ENCODE measurements at regions not wholly inside any gene's neighbourhood (a gene's known extent, or its start where the extent isn't known, plus 50 kb on each side); places are given as distances from the start of the nearest gene placed in this dataset.

GRCh38 chr2:236976266-236977062 is 109.2 kb upstream of the COPS8 start:
- H3K27me3 ChIP-seq (ENCODE audit: insufficient read depth, low read length, poor library complexity) = no peaks in the 10 kb centered on the region
- H4K8ac ChIP-seq (ENCODE audit: low read depth, low read length) = no peak overlapping the region
- DNase-seq = no peak
- H2BK15ac ChIP-seq (replicated peaks; ENCODE audit: low read depth) = no peak overlapping the region
- H3K79me2 ChIP-seq (ENCODE audit: control insufficient read depth, insufficient read depth, low read length) = no peaks in the 10 kb centered on the region
- no peak overlapping the region for H3K4me3 ChIP-seq (ENCODE audit: low read length)
- no peak overlapping the region for H3K18ac ChIP-seq (ENCODE audit: low read length)
- peak overlapping the region; percentile 8 for H3K56ac ChIP-seq (ENCODE audit: low read length)
- H3K9ac ChIP-seq (ENCODE audit: low read length) = no peak overlapping the region
- WGBS (ENCODE audit: extremely low coverage, insufficient coverage, low lambda C conversion rate) = no CpG with 5 or more reads among the region's 8 CpGs
- no peak overlapping the region for H3K23ac ChIP-seq (ENCODE audit: low read length)
- H4K5ac ChIP-seq (ENCODE audit: low read length) = no peak overlapping the region
- H2BK120ac ChIP-seq (ENCODE audit: low read depth, low read length) = no peak overlapping the region
- no peaks in the 10 kb centered on the region for H3K36me3 ChIP-seq (ENCODE audit: control insufficient read depth, insufficient read depth, low read length)
- no peak overlapping the region for H2BK5ac ChIP-seq (ENCODE audit: low read length)
- no peak overlapping the region for H3K4me2 ChIP-seq (ENCODE audit: low read length)
- no peaks in the 10 kb centered on the region for H3K79me1 ChIP-seq (ENCODE audit: low read length)
- H3K4ac ChIP-seq (ENCODE audit: low read depth, low read length) = no peak overlapping the region
- no peak overlapping the region for H2AK5ac ChIP-seq (ENCODE audit: low read length)
- H3K27ac ChIP-seq (ENCODE audit: low read depth, low read length) = no peak overlapping the region
- H3K4me1 ChIP-seq (ENCODE audit: control insufficient read depth, low read depth, low read length) = peaks cover 8% of the 10 kb centered on the region

- Histone ChIP-seq H3K27me3 (ENCODE audit: insufficient read depth, low read length, poor library complexity) (no peaks in the 10 kb centered on the region), H3K56ac (ENCODE audit: low read length) (no peak overlapping the region), H3K4me2 (ENCODE audit: low read length) (no peak overlapping the region), H3K4me1 (ENCODE audit: control insufficient read depth, low read depth, low read length) (peaks cover 5% of the 10 kb centered on the region), H2BK5ac (ENCODE audit: low read length) (no peak overlapping the region), H3K79me1 (ENCODE audit: low read length) (no peaks in the 10 kb centered on the region), H2BK120ac (ENCODE audit: low read depth, low read length) (no peak overlapping the region), H4K5ac (ENCODE audit: low read length) (no peak overlapping the region), H3K36me3 (ENCODE audit: control insufficient read depth, insufficient read depth, low read length) (no peaks in the 10 kb centered on the region), H2AK5ac (ENCODE audit: low read length) (no peak overlapping the region), H3K4ac (ENCODE audit: low read depth, low read length) (no peak overlapping the region), H2BK15ac (replicated peaks; ENCODE audit: low read depth) (no peak overlapping the region), H4K8ac (ENCODE audit: low read depth, low read length) (no peak overlapping the region), H3K18ac (ENCODE audit: low read length) (no peak overlapping the region), H3K79me2 (ENCODE audit: control insufficient read depth, insufficient read depth, low read length) (no peaks in the 10 kb centered on the region), H3K23ac (ENCODE audit: low read length) (no peak overlapping the region), H3K27ac (ENCODE audit: low read depth, low read length) (no peak overlapping the region), H3K9ac (ENCODE audit: low read length) (no peak overlapping the region), H3K4me3 (ENCODE audit: low read length) (no peak overlapping the region)
- no CpG with 5 or more reads among the region's 11 CpGs for WGBS (ENCODE audit: extremely low coverage, insufficient coverage, low lambda C conversion rate)
- DNase-seq = no peak
Observed at GRCh38 chr2:236977063-236977851, 108.4 kb upstream of the COPS8 start.

DNA sequence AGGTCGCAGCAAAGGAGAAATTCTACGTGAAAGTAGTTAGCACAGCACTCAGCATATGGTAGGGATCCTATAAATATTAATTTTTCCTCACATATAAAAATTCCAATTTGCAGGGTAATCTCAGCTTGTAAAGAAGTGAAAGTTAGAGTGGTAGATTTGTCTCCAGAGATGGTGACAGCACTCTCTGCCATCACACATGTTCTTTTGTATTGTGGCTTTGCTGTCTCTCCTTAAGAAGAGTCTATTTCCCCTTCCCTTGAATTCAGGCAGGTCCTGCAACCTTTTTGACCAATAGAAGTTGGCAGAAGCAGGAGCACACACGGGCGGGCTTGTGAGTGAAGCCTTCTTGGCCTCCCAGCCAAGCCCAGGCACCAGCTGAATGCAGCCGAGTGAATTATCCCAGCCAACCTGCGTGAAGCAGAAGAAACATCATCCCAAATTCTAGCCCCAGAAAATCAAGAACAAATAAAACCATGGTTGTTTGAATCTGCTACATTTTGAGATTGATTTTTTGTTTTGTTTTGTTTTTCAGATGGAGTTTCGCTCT is 107.8 kb upstream of the COPS8 start:
- Histone ChIP-seq H2BK15ac (replicated peaks; ENCODE audit: low read depth) (no peak overlapping the region), H3K79me2 (ENCODE audit: control insufficient read depth, insufficient read depth, low read length) (no peaks in the 10 kb centered on the region), H3K4ac (ENCODE audit: low read depth, low read length) (no peak overlapping the region), H3K4me3 (ENCODE audit: low read length) (no peak overlapping the region), H3K56ac (ENCODE audit: low read length) (no peak overlapping the region), H2AK5ac (ENCODE audit: low read length) (no peak overlapping the region), H3K36me3 (ENCODE audit: control insufficient read depth, insufficient read depth, low read length) (no peaks in the 10 kb centered on the region), H3K18ac (ENCODE audit: low read length) (no peak overlapping the region), H3K9ac (ENCODE audit: low read length) (no peak overlapping the region), H2BK5ac (ENCODE audit: low read length) (no peak overlapping the region), H3K27me3 (ENCODE audit: insufficient read depth, low read length, poor library complexity) (no peaks in the 10 kb centered on the region), H4K8ac (ENCODE audit: low read depth, low read length) (no peak overlapping the region), H3K4me1 (ENCODE audit: control insufficient read depth, low read depth, low read length) (peaks cover 2% of the 10 kb centered on the region), H3K27ac (ENCODE audit: low read depth, low read length) (no peak overlapping the region), H3K79me1 (ENCODE audit: low read length) (no peaks in the 10 kb centered on the region), H2BK120ac (ENCODE audit: low read depth, low read length) (no peak overlapping the region), H4K5ac (ENCODE audit: low read length) (no peak overlapping the region), H3K23ac (ENCODE audit: low read length) (no peak overlapping the region), H3K4me2 (ENCODE audit: low read length) (no peak overlapping the region)
- no CpG with 5 or more reads among the region's 7 CpGs for WGBS (ENCODE audit: extremely low coverage, insufficient coverage, low lambda C conversion rate)
- no peak for DNase-seq

DNA sequence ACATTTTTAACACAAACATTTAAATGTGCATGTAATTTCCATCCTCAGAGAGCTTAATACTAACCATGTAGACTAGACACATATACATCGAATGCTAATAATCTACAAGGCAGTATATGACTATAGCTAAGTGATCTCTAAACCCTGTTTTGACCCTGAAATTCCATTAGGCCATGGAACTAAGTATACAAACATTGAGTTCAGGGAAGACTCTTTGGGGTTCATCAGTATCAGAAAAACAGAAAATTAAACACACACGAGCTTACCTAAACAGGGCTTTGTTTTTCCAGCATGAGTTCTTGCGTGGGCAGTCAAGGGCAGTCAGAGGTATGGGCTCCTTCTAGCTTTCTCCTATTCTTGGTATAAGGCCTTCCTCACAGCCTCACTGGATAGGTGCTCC is 106.0 kb upstream of the COPS8 start:
- H3K23ac ChIP-seq (ENCODE audit: low read length) = no peak overlapping the region
- no peak overlapping the region for H3K4me3 ChIP-seq (ENCODE audit: low read length)
- no peaks in the 10 kb centered on the region for H3K27me3 ChIP-seq (ENCODE audit: insufficient read depth, low read length, poor library complexity)
- H2AK5ac ChIP-seq (ENCODE audit: low read length) = no peak overlapping the region
- H2BK15ac ChIP-seq (replicated peaks; ENCODE audit: low read depth) = no peak overlapping the region
- no peaks in the 10 kb centered on the region for H3K79me2 ChIP-seq (ENCODE audit: control insufficient read depth, insufficient read depth, low read length)
- H4K8ac ChIP-seq (ENCODE audit: low read depth, low read length) = no peak overlapping the region
- H3K4me2 ChIP-seq (ENCODE audit: low read length) = no peak overlapping the region
- DNase-seq = no peak
- no peak overlapping the region for H3K18ac ChIP-seq (ENCODE audit: low read length)
- H3K79me1 ChIP-seq (ENCODE audit: low read length) = no peaks in the 10 kb centered on the region
- no peak overlapping the region for H3K27ac ChIP-seq (ENCODE audit: low read depth, low read length)
- no peak overlapping the region for H3K9ac ChIP-seq (ENCODE audit: low read length)
- no peaks in the 10 kb centered on the region for H3K36me3 ChIP-seq (ENCODE audit: control insufficient read depth, insufficient read depth, low read length)
- no peak overlapping the region for H4K5ac ChIP-seq (ENCODE audit: low read length)
- no peak overlapping the region for H2BK120ac ChIP-seq (ENCODE audit: low read depth, low read length)
- no peaks in the 10 kb centered on the region for H3K4me1 ChIP-seq (ENCODE audit: control insufficient read depth, low read depth, low read length)
- H3K4ac ChIP-seq (ENCODE audit: low read depth, low read length) = no peak overlapping the region
- WGBS (ENCODE audit: extremely low coverage, insufficient coverage, low lambda C conversion rate) = no CpG with 5 or more reads among the region's 3 CpGs
- no peak overlapping the region for H2BK5ac ChIP-seq (ENCODE audit: low read length)
- no peak overlapping the region for H3K56ac ChIP-seq (ENCODE audit: low read length)

DNA sequence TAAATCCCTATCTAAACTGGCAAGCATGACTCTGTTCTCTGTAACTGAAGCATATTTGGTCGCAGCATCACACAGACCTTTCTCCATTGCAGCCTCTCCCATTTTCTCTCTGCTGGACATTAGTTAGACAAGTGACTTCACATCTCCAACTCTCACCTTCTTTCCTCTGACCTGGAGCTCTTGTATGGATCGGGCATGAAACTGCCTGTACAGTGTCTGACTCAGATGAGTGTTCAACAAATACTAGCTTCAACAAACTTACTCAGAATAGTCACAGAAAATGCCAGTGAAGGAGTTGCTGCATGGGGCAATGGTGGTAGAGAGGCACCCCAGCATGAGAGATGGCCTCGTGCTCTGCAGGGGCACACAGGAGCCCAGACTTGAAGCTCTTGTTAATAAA is 104.7 kb upstream of the COPS8 start:
- Histone ChIP-seq H2AK5ac (ENCODE audit: low read length) (no peak overlapping the region), H3K27ac (ENCODE audit: low read depth, low read length) (no peak overlapping the region), H3K56ac (ENCODE audit: low read length) (no peak overlapping the region), H3K18ac (ENCODE audit: low read length) (no peak overlapping the region), H4K8ac (ENCODE audit: low read depth, low read length) (no peak overlapping the region), H2BK120ac (ENCODE audit: low read depth, low read length) (no peak overlapping the region), H3K79me1 (ENCODE audit: low read length) (no peaks in the 10 kb centered on the region), H3K79me2 (ENCODE audit: control insufficient read depth, insufficient read depth, low read length) (no peaks in the 10 kb centered on the region), H2BK5ac (ENCODE audit: low read length) (no peak overlapping the region), H3K36me3 (ENCODE audit: control insufficient read depth, insufficient read depth, low read length) (no peaks in the 10 kb centered on the region), H3K9ac (ENCODE audit: low read length) (no peak overlapping the region), H2BK15ac (replicated peaks; ENCODE audit: low read depth) (no peak overlapping the region), H3K4me1 (ENCODE audit: control insufficient read depth, low read depth, low read length) (no peaks in the 10 kb centered on the region), H3K4me2 (ENCODE audit: low read length) (no peak overlapping the region), H4K5ac (ENCODE audit: low read length) (no peak overlapping the region), H3K4ac (ENCODE audit: low read depth, low read length) (no peak overlapping the region), H3K4me3 (ENCODE audit: low read length) (no peak overlapping the region), H3K27me3 (ENCODE audit: insufficient read depth, low read length, poor library complexity) (no peaks in the 10 kb centered on the region), H3K23ac (ENCODE audit: low read length) (no peak overlapping the region)
- WGBS (ENCODE audit: extremely low coverage, insufficient coverage, low lambda C conversion rate) = no CpG with 5 or more reads among the region's 3 CpGs
- DNase-seq = no peak

Data from mesendoderm (in vitro differentiated cells).